ENCODE measurements at regions not wholly inside any gene's neighbourhood (a gene's known extent, or its start where the extent isn't known, plus 50 kb on each side); places are given as distances from the start of the nearest gene placed in this dataset.
"Not testable (repeated sequence)": the region's sequence is repeated elsewhere in the genome, so short reads cannot be mapped to it uniquely, and the experiment has no call there.

- intact Hi-C loops (cut with micrococcal nuclease; ENCODE audit: unreplicated experiment): no loop called here
- BruUV-seq (replicated peaks): no TSS peak
- H3K36me3 ChIP-seq (ENCODE audit: insufficient read depth, low read length, poor library complexity, severe bottlenecking): no peaks in the 10 kb centered on the region
- ChIA-PET CTCF (no interaction called here), POLR2A (ENCODE audit: low non-redundant PET) (no interaction called here)
- H3K27ac ChIP-seq (ENCODE audit: low read depth, low read length, poor library complexity, severe bottlenecking): no peak overlapping the region
- H3K27me3 ChIP-seq (replicated peaks; ENCODE audit: insufficient read depth, low read depth, low read length, poor library complexity): no peaks in the 10 kb centered on the region
- no peak for DNase-seq (ENCODE audit: low spot score)
- H3K9me3 ChIP-seq (ENCODE audit: low read depth, low read length, poor library complexity, severe bottlenecking): no peaks in the 10 kb centered on the region
- H3K4me1 ChIP-seq (ENCODE audit: insufficient read depth, low read length, poor library complexity, severe bottlenecking): no peaks in the 10 kb centered on the region
- no peak for TF ChIP-seq EZH2 (IDR thresholded peaks at IDR 0.05; ENCODE audit: borderline replicate concordance, low read depth, low read length, poor library complexity, severe bottlenecking)
- TF ChIP-seq CTCF (conservative IDR thresholded peaks at IDR 0.05; ENCODE audit: low read depth, low read length): no peak
- no peak overlapping the region for H3K4me3 ChIP-seq (ENCODE audit: low read depth, low read length, poor library complexity, severe bottlenecking)
These were observed 1095.9 kb downstream of the TMEM121 start for GRCh38 chr14:106622200-106622745.

- H3K27me3 ChIP-seq (replicated peaks; ENCODE audit: insufficient read depth, low read depth, low read length, poor library complexity): no peaks in the 10 kb centered on the region
- H3K9me3 ChIP-seq (ENCODE audit: low read depth, low read length, poor library complexity, severe bottlenecking): no peaks in the 10 kb centered on the region
- intact Hi-C loops (cut with micrococcal nuclease; ENCODE audit: unreplicated experiment): no loop called here
- H3K36me3 ChIP-seq (ENCODE audit: insufficient read depth, low read length, poor library complexity, severe bottlenecking): no peaks in the 10 kb centered on the region
- no TSS peak for BruUV-seq (replicated peaks)
- no peaks in the 10 kb centered on the region for H3K4me1 ChIP-seq (ENCODE audit: insufficient read depth, low read length, poor library complexity, severe bottlenecking)
- no peak overlapping the region for H3K27ac ChIP-seq (ENCODE audit: low read depth, low read length, poor library complexity, severe bottlenecking)
- TF ChIP-seq CTCF (conservative IDR thresholded peaks at IDR 0.05; ENCODE audit: low read depth, low read length) (no peak), EZH2 (IDR thresholded peaks at IDR 0.05; ENCODE audit: borderline replicate concordance, low read depth, low read length, poor library complexity, severe bottlenecking) (no peak)
- CTCF ChIA-PET: no interaction called here
- POLR2A ChIA-PET (ENCODE audit: low non-redundant PET): no interaction called here
- DNase-seq (ENCODE audit: low spot score): no peak
- H3K4me3 ChIP-seq (ENCODE audit: low read depth, low read length, poor library complexity, severe bottlenecking): no peak overlapping the region
These were observed 1098.8 kb downstream of the TMEM121 start for GRCh38 chr14:106625186-106625585.

GRCh38 chr14:106626469-106626868 lies 1100.1 kb downstream of the TMEM121 start:
- H3K27me3 ChIP-seq (replicated peaks; ENCODE audit: insufficient read depth, low read depth, low read length, poor library complexity); H3K4me1 ChIP-seq (ENCODE audit: insufficient read depth, low read length, poor library complexity, severe bottlenecking); CTCF ChIA-PET; H3K9me3 ChIP-seq (ENCODE audit: low read depth, low read length, poor library complexity, severe bottlenecking); BruUV-seq (replicated peaks); H3K36me3 ChIP-seq (ENCODE audit: insufficient read depth, low read length, poor library complexity, severe bottlenecking); intact Hi-C loops (cut with micrococcal nuclease; ENCODE audit: unreplicated experiment); POLR2A ChIA-PET (ENCODE audit: low non-redundant PET); H3K4me3 ChIP-seq (ENCODE audit: low read depth, low read length, poor library complexity, severe bottlenecking); DNase-seq (ENCODE audit: low spot score); H3K27ac ChIP-seq (ENCODE audit: low read depth, low read length, poor library complexity, severe bottlenecking): not testable (repeated sequence)

- DNase-seq (ENCODE audit: low spot score): peak; percentile 77
- H3K27me3 ChIP-seq (replicated peaks; ENCODE audit: insufficient read depth, low read depth, low read length, poor library complexity); BruUV-seq (replicated peaks); H3K4me3 ChIP-seq (ENCODE audit: low read depth, low read length, poor library complexity, severe bottlenecking); POLR2A ChIA-PET (ENCODE audit: low non-redundant PET); CTCF ChIA-PET; intact Hi-C loops (cut with micrococcal nuclease; ENCODE audit: unreplicated experiment); H3K9me3 ChIP-seq (ENCODE audit: low read depth, low read length, poor library complexity, severe bottlenecking); H3K36me3 ChIP-seq (ENCODE audit: insufficient read depth, low read length, poor library complexity, severe bottlenecking); H3K4me1 ChIP-seq (ENCODE audit: insufficient read depth, low read length, poor library complexity, severe bottlenecking); H3K27ac ChIP-seq (ENCODE audit: low read depth, low read length, poor library complexity, severe bottlenecking): not testable (repeated sequence)
- peak; percentile 72 for TF ChIP-seq CTCF (conservative IDR thresholded peaks at IDR 0.05; ENCODE audit: low read depth, low read length)
These were observed 1100.7 kb downstream of the TMEM121 start for GRCh38 chr14:106626942-106627588.
